OCI-LY1 (cell line): ENCODE measurements at regions not wholly inside any gene's neighbourhood (a gene's known extent, or its start where the extent isn't known, plus 50 kb on each side); places are given as distances from the start of the nearest gene placed in this dataset.

Experiments used
- EZH2 ChIP-seq: fragments of 200-600 bp; sonication (generic), shearing (Covaris generic); IDR thresholded peaks from 2 replicates; pipeline ENCODE4 v1.8.0; 2017; ENCODE audit warnings: borderline replicate concordance, mixed run types, mild to moderate bottlenecking, antibody characterized with exemption, low read length, moderate library complexity, mixed read lengths
- TF ChIP-seq, protein P1 (sequence below): fragments of 200-600 bp; sonication (generic), shearing (Covaris generic); IDR thresholded peaks from 2 replicates; pipeline ENCODE4 v1.5.1; 2017; ENCODE audit warnings: mild to moderate bottlenecking, antibody characterized with exemption, low read length, moderate library complexity, mixed read lengths

DNA sequence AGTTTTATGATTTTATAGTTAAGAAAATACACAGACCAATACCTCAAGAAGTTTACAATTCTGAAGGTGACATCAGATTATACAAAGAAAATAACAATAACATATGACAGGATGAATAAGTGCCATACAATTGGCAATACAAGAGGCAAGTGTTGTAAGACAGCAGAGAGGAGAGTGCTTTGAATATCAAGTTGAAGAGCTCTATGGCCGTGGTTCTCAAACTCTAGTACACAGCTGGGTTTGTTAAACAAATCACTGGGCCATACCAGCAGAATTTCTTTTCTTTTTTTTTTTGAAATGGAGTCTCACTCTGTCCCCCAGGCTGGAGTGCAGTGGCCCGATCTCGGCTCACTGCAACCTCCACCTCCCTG, 167.1 kb upstream of the NECTIN3 start:
- TF ChIP-seq, protein P1, sequence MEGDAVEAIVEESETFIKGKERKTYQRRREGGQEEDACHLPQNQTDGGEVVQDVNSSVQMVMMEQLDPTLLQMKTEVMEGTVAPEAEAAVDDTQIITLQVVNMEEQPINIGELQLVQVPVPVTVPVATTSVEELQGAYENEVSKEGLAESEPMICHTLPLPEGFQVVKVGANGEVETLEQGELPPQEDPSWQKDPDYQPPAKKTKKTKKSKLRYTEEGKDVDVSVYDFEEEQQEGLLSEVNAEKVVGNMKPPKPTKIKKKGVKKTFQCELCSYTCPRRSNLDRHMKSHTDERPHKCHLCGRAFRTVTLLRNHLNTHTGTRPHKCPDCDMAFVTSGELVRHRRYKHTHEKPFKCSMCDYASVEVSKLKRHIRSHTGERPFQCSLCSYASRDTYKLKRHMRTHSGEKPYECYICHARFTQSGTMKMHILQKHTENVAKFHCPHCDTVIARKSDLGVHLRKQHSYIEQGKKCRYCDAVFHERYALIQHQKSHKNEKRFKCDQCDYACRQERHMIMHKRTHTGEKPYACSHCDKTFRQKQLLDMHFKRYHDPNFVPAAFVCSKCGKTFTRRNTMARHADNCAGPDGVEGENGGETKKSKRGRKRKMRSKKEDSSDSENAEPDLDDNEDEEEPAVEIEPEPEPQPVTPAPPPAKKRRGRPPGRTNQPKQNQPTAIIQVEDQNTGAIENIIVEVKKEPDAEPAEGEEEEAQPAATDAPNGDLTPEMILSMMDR: no peak
- no peak for TF ChIP-seq EZH2
